Adrenal gland (tissue), 9 donors: ENCODE measurements at regions not wholly inside any gene's neighbourhood (a gene's known extent, or its start where the extent isn't known, plus 50 kb on each side); places are given as distances from the start of the nearest gene placed in this dataset.

Source experiments
- DNase-seq, 7 donors: peaks; one replicate each; pipeline ENCODE4 v3.0.0-alpha.2; 2019 to 2020
- H3K27ac ChIP-seq, 5 donors: fragments of 200-600 bp; sonication (generic) in 4 of 5; 1 replicate in 3 of 5; 2 replicates in 2 of 5; pipeline versions ENCODE4 v1.5.1 to v1.8.0; 2016 to 2020; ENCODE audit warnings: mild to moderate bottlenecking in 1 of 5
- H3K27me3 ChIP-seq: fragments of 200-600 bp; 2 replicates; pipeline ENCODE4 v1.8.0; 2021
- H3K36me3 ChIP-seq, 2 donors: fragments of 200-600 bp; replicated peaks in 1 of 2; 1 replicate in 1 of 2; 2 replicates in 1 of 2; pipeline versions ENCODE4 v1.5.1 to v1.8.0; 2018 to 2022
- H3K4me1 ChIP-seq, 2 donors: fragments of 200-600 bp; replicated peaks in 1 of 2; 1 replicate in 1 of 2; 2 replicates in 1 of 2; pipeline versions ENCODE4 v1.5.1 to v1.8.0; 2018 to 2021
- H3K4me3 ChIP-seq, 4 donors: fragments of 200-600 bp; sonication (generic) in 3 of 4; one replicate each; pipeline ENCODE4 v1.5.1; 2016 to 2018
- H3K9me3 ChIP-seq, 3 donors: fragments of 200-600 bp; sonication (generic) in 1 of 3; replicated peaks in 1 of 3; 1 replicate in 2 of 3; 2 replicates in 1 of 3; pipeline versions ENCODE4 v1.5.1 to v1.8.0; 2016 to 2021
- CTCF ChIP-seq, 6 experiments: fragments of 450-650 bp in 4 of 6; fragments of 200-600 bp in 2 of 6; sonication (generic) in 1 of 6; IDR thresholded peaks; 1 replicate in 5 of 6; 2 replicates in 1 of 6; pipeline versions ENCODE4 v1.5.1 to v1.8.0; 2016 to 2021; ENCODE audit warnings: antibody characterized with exemption in 6 of 6, mild to moderate bottlenecking in 2 of 6, moderate library complexity in 1 of 6
- POLR2A ChIP-seq, 2 donors: fragments of 450-650 bp; IDR thresholded peaks; one replicate each; pipeline ENCODE4 v1.6.1; 2017; ENCODE audit warnings: antibody characterized with exemption in 2 of 2, mild to moderate bottlenecking in 2 of 2, moderate library complexity in 1 of 2
- WGBS, 4 donors: extraction: QIAGEN DNeasy Blood & Tissue Kit in 2 of 4; methylation state at CpG; one replicate each; pipeline versions ENCODE4 v1.1.5 to v1.1.7; 2013 to 2017; 5-methylcytosine and 5-hydroxymethylcytosine counted together
- intact Hi-C, 2 donors: fragments of 100-400 bp; cut with DNase I; formaldehyde crosslinking; loops; one replicate each; pipeline versions ENCODE4 v1.14.1 to v1.15.0; 2022 to 2023
- donor health status: healthy with polysubstance abuse.
- donor health status: Bipolar disorder and iron deficiency.
- donor health status: DM: yes; HTN: yes; CAD: no.
- donor health status: DM: no; HTN: no; CAD: no.
- donor health status: DM: no; HTN: no; CAD: no.

- no peaks in the 10 kb centered on the region for H3K36me3 ChIP-seq
- no peaks in the 10 kb centered on the region for H3K9me3 ChIP-seq
- TF ChIP-seq POLR2A (IDR thresholded peaks at IDR 0.05) (no peak), CTCF (IDR thresholded peaks at IDR 0.05) (no peak)
- no peaks in the 10 kb centered on the region for H3K27me3 ChIP-seq
- intact Hi-C loops, result loop anchor here in 1 of 2 donors (10.0 kb wide), 1 partner anchor 64 kb away; no protein-coding TSS in a partner anchor
- peaks cover 8 to 18% of the 10 kb centered on the region in 2 donors for H3K4me1 ChIP-seq
- no peak overlapping the region for H3K27ac ChIP-seq
- DNase-seq, result no peak
- 84 to 100% (median 91%) methylated on average over 1 of the region's 1 CpG for WGBS, 4 donors
- no peak overlapping the region for H3K4me3 ChIP-seq
These were observed 134.6 kb upstream of the IRX3 start for GRCh38 chr16:54421220-54421619.

GRCh38 chr16:54418903-54419302, 132.3 kb upstream of the IRX3 start:
- Histone ChIP-seq H3K4me3 (no peak overlapping the region), H3K4me1 (peaks cover 8 to 11% of the 10 kb centered on the region in 2 donors), H3K27me3 (peaks cover 3% of the 10 kb centered on the region), H3K27ac (no peak overlapping the region), H3K36me3 (no peaks in the 10 kb centered on the region), H3K9me3 (no peaks in the 10 kb centered on the region)
- TF ChIP-seq CTCF (IDR thresholded peaks at IDR 0.05), result no peak
- TF ChIP-seq POLR2A (IDR thresholded peaks at IDR 0.05), result no peak
- no peak for DNase-seq
- intact Hi-C loops, result no loop called here
- 70 to 83% (median 76%) methylated on average over 3 of the region's 3 CpGs for WGBS, 4 donors

- intact Hi-C loops, result no loop called here
- Histone ChIP-seq H3K4me1 (peaks cover 6% of the 10 kb centered on the region in 2 donors), H3K27ac (no peak overlapping the region), H3K4me3 (no peak overlapping the region), H3K27me3 (peaks cover 3% of the 10 kb centered on the region), H3K9me3 (no peaks in the 10 kb centered on the region), H3K36me3 (no peaks in the 10 kb centered on the region)
- 48 to 58% (median 55%) methylated on average over 2 of the region's 2 CpGs for WGBS, 4 donors
- TF ChIP-seq CTCF (IDR thresholded peaks at IDR 0.05) (no peak), POLR2A (IDR thresholded peaks at IDR 0.05) (no peak)
- no peak for DNase-seq
These were observed 130.8 kb upstream of the IRX3 start for GRCh38 chr16:54417384-54417783.

- WGBS, 4 donors, result 84 to 95% (median 92%) methylated on average over 7 of the region's 7 CpGs
- TF ChIP-seq CTCF (IDR thresholded peaks at IDR 0.05) (no peak), POLR2A (IDR thresholded peaks at IDR 0.05) (no peak)
- Histone ChIP-seq H3K4me3 (no peak overlapping the region), H3K36me3 (no peaks in the 10 kb centered on the region), H3K27ac (no peak overlapping the region), H3K9me3 (no peaks in the 10 kb centered on the region), H3K4me1 (no peaks in the 10 kb centered on the region), H3K27me3 (peaks cover 3% of the 10 kb centered on the region)
- DNase-seq, result no peak
- intact Hi-C loops, result no loop called here
These were observed 128.1 kb upstream of the IRX3 start for GRCh38 chr16:54414671-54415070.
